Hepatic stellate cell (primary cell): ENCODE measurements at regions not wholly inside any gene's neighbourhood (a gene's known extent, or its start where the extent isn't known, plus 50 kb on each side); places are given as distances from the start of the nearest gene placed in this dataset.

Experiments
- DNase-seq: peaks from one replicate; pipeline ENCODE4 v3.0.0; 2011; ENCODE audit warnings: low spot score

GRCh38 chr11:45036733-45037132 lies 86.0 kb upstream of the TP53I11 start:
- DNase-seq = no peak

GRCh38 chr11:45037434-45038005 lies 86.8 kb upstream of the TP53I11 start:
- no peak for DNase-seq

- no peak for DNase-seq
Observed at GRCh38 chr11:45038923-45039322, 88.2 kb upstream of the TP53I11 start.

- no peak for DNase-seq
Observed at GRCh38 chr11:45041596-45041995, 90.9 kb upstream of the TP53I11 start.

- no peak for DNase-seq
Observed at GRCh38 chr11:45042560-45042959, 91.9 kb upstream of the TP53I11 start.

- no peak for DNase-seq
Observed at GRCh38 chr11:45043755-45044475, 93.2 kb upstream of the TP53I11 start.

- DNase-seq = peak; percentile 72
Observed at GRCh38 chr11:45045683-45046471, 95.2 kb upstream of the TP53I11 start.

GRCh38 chr11:45048313-45048841 lies 97.7 kb upstream of the TP53I11 start:
- no peak for DNase-seq

GRCh38 chr11:45048870-45049691 lies 97.4 kb upstream of the PRDM11 start:
- peak; percentile 75 for DNase-seq

GRCh38 chr11:45050111-45050510 lies 96.3 kb upstream of the PRDM11 start:
- DNase-seq = no peak

- DNase-seq = no peak
Observed at GRCh38 chr11:45051621-45052020, 94.8 kb upstream of the PRDM11 start.

- no peak for DNase-seq
Observed at GRCh38 chr11:45052361-45052760, 94.1 kb upstream of the PRDM11 start.

GRCh38 chr11:45053736-45054446 lies 92.5 kb upstream of the PRDM11 start:
- DNase-seq = no peak

- no peak for DNase-seq
Observed at GRCh38 chr11:45054956-45055355, 91.5 kb upstream of the PRDM11 start.

- DNase-seq = no peak
Observed at GRCh38 chr11:45056529-45056928, 89.9 kb upstream of the PRDM11 start.

GRCh38 chr11:45057938-45058646 lies 88.3 kb upstream of the PRDM11 start:
- DNase-seq = no peak

GRCh38 chr11:45058647-45058950 lies 87.8 kb upstream of the PRDM11 start:
- DNase-seq = no peak

GRCh38 chr11:45060707-45061106 lies 85.7 kb upstream of the PRDM11 start:
- no peak for DNase-seq

- DNase-seq = no peak
Observed at GRCh38 chr11:45061641-45062040, 84.8 kb upstream of the PRDM11 start.

- no peak for DNase-seq
Observed at GRCh38 chr11:45062115-45062514, 84.3 kb upstream of the PRDM11 start.
